ENCODE measurements at regions not wholly inside any gene's neighbourhood (a gene's known extent, or its start where the extent isn't known, plus 50 kb on each side); places are given as distances from the start of the nearest gene placed in this dataset.

- ATAC-seq (ENCODE audit: low read depth), result no peak
- Histone ChIP-seq H3K14ac (replicated peaks; ENCODE audit: low read depth, low read length) (no peak overlapping the region), H4K91ac (ENCODE audit: insufficient read depth, low read depth, low read length) (no peak overlapping the region), H2BK120ac (ENCODE audit: low read depth, low read length) (no peak overlapping the region), H4K20me1 (ENCODE audit: insufficient read depth, low read length) (no peaks in the 10 kb centered on the region), H3K4me3 (ENCODE audit: insufficient read depth, low read depth, low read length) (no peak overlapping the region), H3K18ac (ENCODE audit: low read depth, low read length) (no peak overlapping the region), H3K27ac (ENCODE audit: insufficient read depth, low read length) (no peak overlapping the region), H2AK9ac (replicated peaks; ENCODE audit: low read depth, low read length, poor library complexity) (no peak overlapping the region), H3K36me3 (ENCODE audit: control insufficient read depth, insufficient read depth, low read length) (no peaks in the 10 kb centered on the region), H4K8ac (ENCODE audit: low read depth in 2 of 2, low read length in 2 of 2) (no peak overlapping the region), H3K9me1 (ENCODE audit: insufficient read depth, low read length) (no peaks in the 10 kb centered on the region), H2BK5ac (ENCODE audit: low read depth, low read length, poor library complexity, severe bottlenecking) (no peak overlapping the region), H3K9ac (ENCODE audit: low read depth, low read length) (no peak overlapping the region), H2BK20ac (ENCODE audit: low read depth, low read length) (no peak overlapping the region), H3K4me1 (ENCODE audit: control insufficient read depth, insufficient read depth, low read length) (no peaks in the 10 kb centered on the region), H3K79me1 (ENCODE audit: low read depth in 1 of 2, low read length in 2 of 2) (no peaks in the 10 kb centered on the region), H3K9me3 (ENCODE audit: control insufficient read depth, insufficient read depth, low read length) (no peaks in the 10 kb centered on the region), H2AFZ (replicated peaks; ENCODE audit: low read length, poor library complexity) (no peak overlapping the region), H3K27me3 (ENCODE audit: control insufficient read depth, insufficient read depth, low read length) (no peaks in the 10 kb centered on the region), H2BK15ac (ENCODE audit: low read depth, low read length) (no peak overlapping the region), H4K5ac (ENCODE audit: low read depth, low read length) (no peak overlapping the region), H3K4ac (ENCODE audit: low read depth, low read length) (no peak overlapping the region), H2AK5ac (ENCODE audit: low read depth, low read length) (no peak overlapping the region), H3K23ac (ENCODE audit: low read depth, low read length) (no peak overlapping the region), H3K4me2 (ENCODE audit: low read depth, low read length) (no peak overlapping the region), H3K56ac (ENCODE audit: extremely low read depth, insufficient read depth, low read length) (no peak overlapping the region)
- no peak for DNase-seq
- BruUV-seq (replicated peaks), result no TSS peak
- TF ChIP-seq CTCF (conservative IDR thresholded peaks at IDR 0.05; ENCODE audit: low read depth, low read length) (no peak), MAZ (IDR thresholded peaks at IDR 0.05; ENCODE audit: borderline replicate concordance, low read depth, low read length) (no peak)
- dilution Hi-C loops (cut with HindIII; ENCODE audit: low sequenced_read_pairs, unreplicated experiment) (no loop called here), in situ Hi-C loops (cut with MboI; ENCODE audit: low sequenced_read_pairs) (no loop called here), intact Hi-C loops (cut with micrococcal nuclease) (no loop called here)
- POLR2A ChIA-PET (ENCODE audit: unreplicated experiment), result no interaction called here
- CTCF ChIA-PET, result no interaction called here
- no CpG with 5 or more reads among the region's 5 CpGs for WGBS, 2 experiments (ENCODE audit: extremely low coverage in 2 of 2, insufficient read length in 1 of 2)
Measured at GRCh38 chr7:65457705-65458104, 84.0 kb downstream of the ZNF92 start.

All from IMR-90 (cell line).